HepG2 (cell line): ENCODE measurements at regions not wholly inside any gene's neighbourhood (a gene's known extent, or its start where the extent isn't known, plus 50 kb on each side); places are given as distances from the start of the nearest gene placed in this dataset.

ENCODE experiments used
- ADNP ChIP-seq: sonication (generic); formaldehyde crosslinking; IDR thresholded peaks from 2 replicates; pipeline ENCODE4 v1.4.0; 2020; ENCODE audit warnings: missing genetic modification reagents
- BCL3 ChIP-seq: sonication (generic); formaldehyde crosslinking; IDR thresholded peaks from 2 replicates; pipeline ENCODE4 v1.5.1; 2020; ENCODE audit warnings: mild to moderate bottlenecking, missing genetic modification reagents, moderate library complexity
- CHD2 ChIP-seq: IDR thresholded peaks from 2 replicates; pipeline ENCODE4 v1.6.1; 2011; ENCODE audit warnings: low read depth, low read length, improper control_type of control experiment
- ETV6 ChIP-seq: sonication (generic); formaldehyde crosslinking; conservative IDR thresholded peaks from 2 replicates; pipeline ENCODE4 v1.4.0; 2020; ENCODE audit warnings: missing genetic modification reagents
- HIC2 ChIP-seq: sonication (generic); formaldehyde crosslinking; IDR thresholded peaks from 2 replicates; pipeline ENCODE4 v1.9.0; 2022; ENCODE audit warnings: low read depth, missing genetic modification reagents
- HNF4G ChIP-seq, 2 experiments: sonication (generic) in 1 of 2; formaldehyde crosslinking in 1 of 2; IDR thresholded peaks; 2 replicates each; pipeline versions ENCODE4 v1.4.0 to v1.6.1; 2011 to 2020; ENCODE audit warnings: borderline replicate concordance in 2 of 2, low read depth in 2 of 2, mild to moderate bottlenecking in 2 of 2, low read length in 1 of 2, missing genetic modification reagents in 1 of 2, moderate library complexity in 1 of 2
- KDM2A ChIP-seq: sonication (generic); formaldehyde crosslinking; IDR thresholded peaks from 2 replicates; pipeline ENCODE4 v1.4.0; 2020; ENCODE audit warnings: low read depth, missing genetic modification reagents, borderline replicate concordance
- LBX2 ChIP-seq: sonication (generic); formaldehyde crosslinking; IDR thresholded peaks from 2 replicates; pipeline ENCODE4 v1.5.0; 2020; ENCODE audit warnings: missing genetic modification reagents, mild to moderate bottlenecking, borderline replicate concordance
- MYC ChIP-seq: sonication (generic); formaldehyde crosslinking; IDR thresholded peaks from 2 replicates; pipeline ENCODE4 v1.9.0; 2021; ENCODE audit warnings: missing genetic modification reagents, borderline replicate concordance
- RBM39 ChIP-seq: fragments of 200-400 bp; formaldehyde crosslinking; IDR thresholded peaks from one replicate; pipeline ENCODE4 v1.6.1; 2018; ENCODE audit warnings: antibody characterized with exemption, mild to moderate bottlenecking, low read depth, low read length; ENCODE audit not compliant: poor library complexity, severe bottlenecking
- SIN3B ChIP-seq: fragments of 150-350 bp; IDR thresholded peaks from 2 replicates; pipeline ENCODE4 v1.6.1; 2014; ENCODE audit warnings: low read length
- SP4 ChIP-seq: sonication (generic); formaldehyde crosslinking; IDR thresholded peaks from 2 replicates; pipeline ENCODE4 v1.8.1; 2023; ENCODE audit warnings: mild to moderate bottlenecking, missing genetic modification reagents
- TSC22D2 ChIP-seq: sonication (generic); formaldehyde crosslinking; IDR thresholded peaks from 2 replicates; pipeline ENCODE4 v1.5.1; 2020; ENCODE audit warnings: missing genetic modification reagents, mild to moderate bottlenecking, borderline replicate concordance
- ZNF335 ChIP-seq: sonication (generic); formaldehyde crosslinking; IDR thresholded peaks from 2 replicates; pipeline ENCODE4 v1.4.0; 2020; ENCODE audit warnings: missing genetic modification reagents
- TF ChIP-seq, protein P1 (sequence below): sonication (generic); formaldehyde crosslinking; IDR thresholded peaks from 2 replicates; pipeline ENCODE4 v1.4.0; 2020; ENCODE audit warnings: missing genetic modification reagents
- TF ChIP-seq, protein P2 (sequence below): sonication (generic); formaldehyde crosslinking; IDR thresholded peaks from 2 replicates; pipeline ENCODE4 v1.5.0; 2020; ENCODE audit warnings: missing genetic modification reagents
- TF ChIP-seq, protein P3 (sequence below): sonication (generic); formaldehyde crosslinking; IDR thresholded peaks from 2 replicates; pipeline ENCODE4 v1.4.0; 2020; ENCODE audit warnings: low read depth, mild to moderate bottlenecking, missing genetic modification reagents
- TF ChIP-seq, protein P4 (sequence below): sonication (generic); formaldehyde crosslinking; IDR thresholded peaks from 2 replicates; pipeline ENCODE4 v1.4.0; 2020; ENCODE audit warnings: low read depth, missing genetic modification reagents

- TF ChIP-seq BCL3 (CRISPR knock-in tag) = no peak
- TF ChIP-seq, protein P1, sequence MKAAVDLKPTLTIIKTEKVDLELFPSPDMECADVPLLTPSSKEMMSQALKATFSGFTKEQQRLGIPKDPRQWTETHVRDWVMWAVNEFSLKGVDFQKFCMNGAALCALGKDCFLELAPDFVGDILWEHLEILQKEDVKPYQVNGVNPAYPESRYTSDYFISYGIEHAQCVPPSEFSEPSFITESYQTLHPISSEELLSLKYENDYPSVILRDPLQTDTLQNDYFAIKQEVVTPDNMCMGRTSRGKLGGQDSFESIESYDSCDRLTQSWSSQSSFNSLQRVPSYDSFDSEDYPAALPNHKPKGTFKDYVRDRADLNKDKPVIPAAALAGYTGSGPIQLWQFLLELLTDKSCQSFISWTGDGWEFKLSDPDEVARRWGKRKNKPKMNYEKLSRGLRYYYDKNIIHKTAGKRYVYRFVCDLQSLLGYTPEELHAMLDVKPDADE = no peak
- no peak for TF ChIP-seq SP4 (CRISPR knock-in tag)
- TF ChIP-seq MYC (CRISPR knock-in tag) = 0 out of 2 replicates have a peak, but pooled peaks have one; percentile 14
- TF ChIP-seq HIC2 (CRISPR knock-in tag) = peak; percentile 32; the same call in 1 of the 2 replicates
- TF ChIP-seq ADNP (CRISPR knock-in tag) = no peak
- TF ChIP-seq ETV6 (CRISPR knock-in tag) = no peak
- TF ChIP-seq LBX2 (CRISPR knock-in tag) = no peak
- TF ChIP-seq, protein P2, sequence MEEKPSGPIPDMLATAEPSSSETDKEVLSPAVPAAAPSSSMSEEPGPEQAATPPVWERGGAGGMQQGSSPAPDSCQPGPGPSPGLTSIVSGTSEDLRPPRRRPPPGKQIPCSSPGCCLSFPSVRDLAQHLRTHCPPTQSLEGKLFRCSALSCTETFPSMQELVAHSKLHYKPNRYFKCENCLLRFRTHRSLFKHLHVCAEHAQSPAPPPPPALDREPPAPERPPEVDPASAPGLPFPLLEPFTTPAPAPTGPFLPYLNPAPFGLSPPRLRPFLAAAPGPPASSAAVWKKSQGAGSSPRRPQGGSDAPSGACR (CRISPR knock-in tag) = no peak
- no peak for TF ChIP-seq TSC22D2 (CRISPR knock-in tag)
- no peak for TF ChIP-seq KDM2A (CRISPR knock-in tag)
- TF ChIP-seq, protein P3, sequence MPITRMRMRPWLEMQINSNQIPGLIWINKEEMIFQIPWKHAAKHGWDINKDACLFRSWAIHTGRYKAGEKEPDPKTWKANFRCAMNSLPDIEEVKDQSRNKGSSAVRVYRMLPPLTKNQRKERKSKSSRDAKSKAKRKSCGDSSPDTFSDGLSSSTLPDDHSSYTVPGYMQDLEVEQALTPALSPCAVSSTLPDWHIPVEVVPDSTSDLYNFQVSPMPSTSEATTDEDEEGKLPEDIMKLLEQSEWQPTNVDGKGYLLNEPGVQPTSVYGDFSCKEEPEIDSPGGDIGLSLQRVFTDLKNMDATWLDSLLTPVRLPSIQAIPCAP (CRISPR knock-in tag) = no peak
- peak; percentile 46; the same call in 1 of the 2 replicates for TF ChIP-seq HNF4G (IDR thresholded peaks at IDR 0.05; ENCODE audit: borderline replicate concordance, low read depth, low read length)
- TF ChIP-seq HNF4G (CRISPR knock-in tag; IDR thresholded peaks at IDR 0.05; ENCODE audit: borderline replicate concordance, low read depth) = peak; percentile 65
- TF ChIP-seq, protein P4, sequence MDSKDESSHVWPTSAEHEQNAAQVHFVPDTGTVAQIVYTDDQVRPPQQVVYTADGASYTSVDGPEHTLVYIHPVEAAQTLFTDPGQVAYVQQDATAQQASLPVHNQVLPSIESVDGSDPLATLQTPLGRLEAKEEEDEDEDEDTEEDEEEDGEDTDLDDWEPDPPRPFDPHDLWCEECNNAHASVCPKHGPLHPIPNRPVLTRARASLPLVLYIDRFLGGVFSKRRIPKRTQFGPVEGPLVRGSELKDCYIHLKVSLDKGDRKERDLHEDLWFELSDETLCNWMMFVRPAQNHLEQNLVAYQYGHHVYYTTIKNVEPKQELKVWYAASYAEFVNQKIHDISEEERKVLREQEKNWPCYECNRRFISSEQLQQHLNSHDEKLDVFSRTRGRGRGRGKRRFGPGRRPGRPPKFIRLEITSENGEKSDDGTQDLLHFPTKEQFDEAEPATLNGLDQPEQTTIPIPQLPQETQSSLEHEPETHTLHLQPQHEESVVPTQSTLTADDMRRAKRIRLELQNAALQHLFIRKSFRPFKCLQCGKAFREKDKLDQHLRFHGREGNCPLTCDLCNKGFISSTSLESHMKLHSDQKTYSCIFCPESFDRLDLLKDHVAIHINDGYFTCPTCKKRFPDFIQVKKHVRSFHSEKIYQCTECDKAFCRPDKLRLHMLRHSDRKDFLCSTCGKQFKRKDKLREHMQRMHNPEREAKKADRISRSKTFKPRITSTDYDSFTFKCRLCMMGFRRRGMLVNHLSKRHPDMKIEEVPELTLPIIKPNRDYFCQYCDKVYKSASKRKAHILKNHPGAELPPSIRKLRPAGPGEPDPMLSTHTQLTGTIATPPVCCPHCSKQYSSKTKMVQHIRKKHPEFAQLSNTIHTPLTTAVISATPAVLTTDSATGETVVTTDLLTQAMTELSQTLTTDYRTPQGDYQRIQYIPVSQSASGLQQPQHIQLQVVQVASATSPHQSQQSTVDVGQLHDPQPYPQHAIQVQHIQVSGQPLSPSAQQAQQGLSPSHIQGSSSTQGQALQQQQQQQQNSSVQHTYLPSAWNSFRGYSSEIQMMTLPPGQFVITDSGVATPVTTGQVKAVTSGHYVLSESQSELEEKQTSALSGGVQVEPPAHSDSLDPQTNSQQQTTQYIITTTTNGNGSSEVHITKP = 0 out of 2 replicates have a peak, but pooled peaks have one; percentile 26
- no peak for TF ChIP-seq ZNF335
- TF ChIP-seq SIN3B = no peak
- TF ChIP-seq RBM39 = peak; percentile 56
- 0 out of 2 replicates have a peak, but pooled peaks have one; percentile 30 for TF ChIP-seq CHD2
Observed at GRCh38 chr6:66489269-66489987, 782.4 kb upstream of the EYS start (continued).
